KMS-11 (cell line): ENCODE measurements at regions not wholly inside any gene's neighbourhood (a gene's known extent, or its start where the extent isn't known, plus 50 kb on each side); places are given as distances from the start of the nearest gene placed in this dataset.

Source experiments
- H2AFZ ChIP-seq: fragments of 200-600 bp; sonication (generic); 2 replicates; pipeline ENCODE4 v1.6.1; 2016; ENCODE audit warnings: antibody characterized with exemption, mixed run types, low read depth
- H3K27ac ChIP-seq: fragments of 200-600 bp; sonication (generic); 2 replicates; pipeline ENCODE4 v1.6.1; 2016; ENCODE audit warnings: mild to moderate bottlenecking, mixed run types
- H3K27me3 ChIP-seq: fragments of 200-600 bp; sonication (generic); 2 replicates; pipeline ENCODE4 v1.6.1; 2017; ENCODE audit warnings: mild to moderate bottlenecking, low read depth, mixed run types, moderate library complexity; ENCODE audit not compliant: insufficient read depth
- H3K36me3 ChIP-seq: fragments of 200-600 bp; sonication (generic); 2 replicates; pipeline ENCODE4 v1.6.1; 2017; ENCODE audit warnings: mild to moderate bottlenecking, mixed run types; ENCODE audit not compliant: insufficient read depth
- H3K4me1 ChIP-seq: fragments of 200-600 bp; sonication (generic); 2 replicates; pipeline ENCODE4 v1.6.1; 2016; ENCODE audit warnings: mild to moderate bottlenecking, low read depth, mixed run types; ENCODE audit not compliant: poor library complexity, severe bottlenecking
- H3K4me2 ChIP-seq: fragments of 200-600 bp; sonication (generic); 2 replicates; pipeline ENCODE4 v1.7.0; 2016; ENCODE audit warnings: mild to moderate bottlenecking, mixed run types
- H3K4me3 ChIP-seq: fragments of 200-600 bp; sonication (generic); IDR thresholded peaks from 2 replicates; pipeline ENCODE4 v1.6.1; 2017; ENCODE audit warnings: low read depth, low read length, mixed read lengths; ENCODE audit not compliant: insufficient read depth
- H3K79me2 ChIP-seq: fragments of 200-600 bp; sonication (generic); 2 replicates; pipeline ENCODE4 v1.6.1; 2016; ENCODE audit warnings: low read depth, mixed run types; ENCODE audit not compliant: insufficient read depth
- H3K9ac ChIP-seq: fragments of 200-600 bp; sonication (generic); 2 replicates; pipeline ENCODE4 v1.6.1; 2016; ENCODE audit warnings: mild to moderate bottlenecking, mixed run types
- H4K20me1 ChIP-seq: fragments of 200-600 bp; sonication (generic); 2 replicates; pipeline ENCODE4 v1.6.1; 2016; ENCODE audit warnings: mild to moderate bottlenecking, mixed run types; ENCODE audit not compliant: insufficient read depth
- CTCF ChIP-seq: fragments of 200-600 bp; sonication (generic); conservative IDR thresholded peaks from 2 replicates; pipeline ENCODE4 v1.6.1; 2017; ENCODE audit warnings: low read depth, mild to moderate bottlenecking, antibody characterized with exemption, low read length, moderate library complexity, mixed read lengths

- H3K27me3 ChIP-seq = no peaks in the 10 kb centered on the region
- H4K20me1 ChIP-seq = no peaks in the 10 kb centered on the region
- no peak overlapping the region for H3K4me2 ChIP-seq
- H2AFZ ChIP-seq = no peak overlapping the region
- H3K4me1 ChIP-seq = no peaks in the 10 kb centered on the region
- H3K9ac ChIP-seq = no peak overlapping the region
- H3K79me2 ChIP-seq = no peaks in the 10 kb centered on the region
- no peak overlapping the region for H3K4me3 ChIP-seq
- TF ChIP-seq CTCF = no peak
- H3K27ac ChIP-seq = no peak overlapping the region
- no peaks in the 10 kb centered on the region for H3K36me3 ChIP-seq
These were observed 557.4 kb upstream of the ZFHX3 start for GRCh38 chr16:73605309-73605708.

DNA sequence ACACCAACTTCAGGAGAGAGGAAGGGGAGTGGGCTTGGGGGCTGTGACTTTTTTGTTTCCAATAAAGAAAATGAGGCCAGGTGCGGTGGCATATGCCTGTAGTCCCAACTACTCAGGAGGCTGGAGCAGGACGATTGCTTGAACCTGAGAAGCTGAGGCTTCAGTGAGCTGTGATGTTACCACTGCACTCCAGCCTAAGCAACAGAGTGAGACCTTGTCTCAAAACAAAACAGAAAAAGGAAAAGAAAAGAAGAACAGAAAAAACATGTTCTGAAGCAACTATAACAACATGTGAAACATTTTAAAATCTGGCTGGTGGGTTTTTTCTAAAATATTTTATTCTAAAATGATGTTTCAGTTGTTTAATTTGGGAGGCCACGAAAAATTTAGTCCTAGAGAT lies 554.0 kb upstream of the ZFHX3 start:
- no peak overlapping the region for H3K4me3 ChIP-seq

GRCh38 chr16:73599870-73600269 lies 551.9 kb upstream of the ZFHX3 start:
- Histone ChIP-seq H3K79me2 (no peaks in the 10 kb centered on the region), H3K27ac (no peak overlapping the region), H2AFZ (no peak overlapping the region), H3K4me3 (no peak overlapping the region), H3K36me3 (no peaks in the 10 kb centered on the region), H3K9ac (no peak overlapping the region), H4K20me1 (no peaks in the 10 kb centered on the region), H3K4me2 (no peak overlapping the region), H3K4me1 (no peaks in the 10 kb centered on the region), H3K27me3 (no peaks in the 10 kb centered on the region)
- TF ChIP-seq CTCF = no peak

More for the DNA sequence above, 554.0 kb upstream of the ZFHX3 start:
- H3K4me2 ChIP-seq = no peak overlapping the region
- H2AFZ ChIP-seq = no peak overlapping the region
- no peak overlapping the region for H3K9ac ChIP-seq
- no peaks in the 10 kb centered on the region for H3K4me1 ChIP-seq
- no peak overlapping the region for H3K27ac ChIP-seq
- no peaks in the 10 kb centered on the region for H3K79me2 ChIP-seq
- no peak for TF ChIP-seq CTCF
- H4K20me1 ChIP-seq = no peaks in the 10 kb centered on the region
- no peaks in the 10 kb centered on the region for H3K27me3 ChIP-seq
- no peaks in the 10 kb centered on the region for H3K36me3 ChIP-seq

DNA sequence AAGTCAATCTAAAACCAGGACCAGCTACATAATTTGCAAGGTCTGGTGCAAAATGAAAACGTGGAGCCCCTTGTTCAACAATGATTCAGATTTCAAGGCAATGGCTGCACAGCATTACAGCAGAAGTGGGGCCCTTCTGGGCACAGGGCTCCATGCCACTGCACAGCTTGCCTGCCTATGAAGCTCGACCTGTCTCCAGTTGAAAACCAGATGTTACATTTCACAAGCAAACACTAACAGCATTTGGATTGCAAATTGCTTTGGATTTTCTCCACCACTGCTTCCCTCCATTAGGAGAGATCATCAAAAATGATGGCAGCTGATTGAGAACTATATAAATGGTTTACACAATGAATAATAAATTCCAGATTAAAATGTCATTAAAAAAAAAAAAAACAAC lies 551.4 kb upstream of the ZFHX3 start:
- H4K20me1 ChIP-seq = no peaks in the 10 kb centered on the region
- H3K79me2 ChIP-seq = no peaks in the 10 kb centered on the region
- TF ChIP-seq CTCF = no peak
- H3K27ac ChIP-seq = no peak overlapping the region
- H3K4me1 ChIP-seq = no peaks in the 10 kb centered on the region
- H3K4me2 ChIP-seq = no peak overlapping the region
- H3K4me3 ChIP-seq = no peak overlapping the region
- H3K36me3 ChIP-seq = no peaks in the 10 kb centered on the region
- H2AFZ ChIP-seq = no peak overlapping the region
- no peak overlapping the region for H3K9ac ChIP-seq
- H3K27me3 ChIP-seq = no peaks in the 10 kb centered on the region

- Histone ChIP-seq H3K9ac (no peak overlapping the region), H3K27ac (no peak overlapping the region), H3K27me3 (no peaks in the 10 kb centered on the region), H4K20me1 (no peaks in the 10 kb centered on the region), H3K79me2 (no peaks in the 10 kb centered on the region), H3K4me3 (no peak overlapping the region), H2AFZ (no peak overlapping the region), H3K4me1 (no peaks in the 10 kb centered on the region), H3K4me2 (no peak overlapping the region), H3K36me3 (no peaks in the 10 kb centered on the region)
- TF ChIP-seq CTCF = no peak
These were observed 536.2 kb upstream of the ZFHX3 start for GRCh38 chr16:73584157-73584556.
